DND-41 (cell line): ENCODE measurements at regions not wholly inside any gene's neighbourhood (a gene's known extent, or its start where the extent isn't known, plus 50 kb on each side); places are given as distances from the start of the nearest gene placed in this dataset.

Experiments
- ATAC-seq: fragments of 200-7000 bp; cut with Tn5 transposase; 3 replicates; pipeline ENCODE4 v1.9.1; 2021; ENCODE audit warnings: low read depth; ENCODE audit not compliant: insufficient read depth
- DNase-seq: peaks from one replicate; pipeline ENCODE4 v3.0.0-alpha.2; 2020
- H2AFZ ChIP-seq: 2 replicates; pipeline ENCODE4 v1.6.0; 2012; ENCODE audit warnings: low read depth, low read length
- H3K27ac ChIP-seq: 2 replicates; pipeline ENCODE4 v1.5.1; 2012; ENCODE audit warnings: low read length, inconsistent platforms
- H3K27me3 ChIP-seq: fragments of 200-600 bp; sonication (generic); 2 replicates; pipeline ENCODE4 v1.6.0; 2012; ENCODE audit warnings: low read length, mild to moderate bottlenecking, inconsistent platforms; ENCODE audit not compliant: insufficient read depth, poor library complexity
- H3K36me3 ChIP-seq: 2 replicates; pipeline ENCODE4 v1.5.1; 2012; ENCODE audit warnings: low read length, inconsistent platforms; ENCODE audit not compliant: insufficient read depth
- H3K4me1 ChIP-seq: 2 replicates; pipeline ENCODE4 v1.5.1; 2012; ENCODE audit warnings: mild to moderate bottlenecking, low read length; ENCODE audit not compliant: insufficient read depth
- H3K4me2 ChIP-seq: 2 replicates; pipeline ENCODE4 v1.6.0; 2012; ENCODE audit warnings: mild to moderate bottlenecking, moderate library complexity, low read length, inconsistent platforms; ENCODE audit not compliant: insufficient read depth
- H3K4me3 ChIP-seq, 2 experiments: fragments of 200-600 bp in 1 of 2; shearing (Covaris generic) in 1 of 2; 2 replicates each; pipeline ENCODE4 v1.5.1; 2012 to 2016; ENCODE audit warnings: inconsistent platforms in 2 of 2, low read length in 2 of 2, mild to moderate bottlenecking in 2 of 2, low read depth in 1 of 2, moderate library complexity in 1 of 2
- H3K79me2 ChIP-seq: 2 replicates; pipeline ENCODE4 v1.6.0; 2012; ENCODE audit warnings: low read length, inconsistent platforms; ENCODE audit not compliant: insufficient read depth
- H3K9ac ChIP-seq: 2 replicates; pipeline ENCODE4 v1.6.0; 2012; ENCODE audit warnings: low read depth, mild to moderate bottlenecking, inconsistent platforms, low read length, moderate library complexity
- H3K9me3 ChIP-seq: 2 replicates; pipeline ENCODE4 v1.5.1; 2012; ENCODE audit warnings: low read length, moderate library complexity, mild to moderate bottlenecking, inconsistent platforms; ENCODE audit not compliant: insufficient read depth, severe bottlenecking
- H4K20me1 ChIP-seq: 2 replicates; pipeline ENCODE4 v1.6.0; 2012; ENCODE audit warnings: low read length; ENCODE audit not compliant: insufficient read depth
- EZH2 ChIP-seq: IDR thresholded peaks from 3 replicates; pipeline ENCODE4 v1.6.1; 2012; ENCODE audit warnings: borderline replicate concordance, low read depth, mild to moderate bottlenecking, moderate library complexity, low read length, inconsistent platforms; ENCODE audit not compliant: severe bottlenecking
- TF ChIP-seq, protein P1 (sequence below): IDR thresholded peaks from 2 replicates; pipeline ENCODE4 v1.5.1; 2012; ENCODE audit warnings: borderline replicate concordance, low read length, moderate library complexity, mild to moderate bottlenecking; ENCODE audit not compliant: poor library complexity, severe bottlenecking; ENCODE audit errors: extremely low read depth

- no peak overlapping the region for H3K9ac ChIP-seq
- DNase-seq (no peak), ATAC-seq (no peak)
- no peak overlapping the region for H3K4me3 ChIP-seq
- no peaks in the 10 kb centered on the region for H3K79me2 ChIP-seq
- H2AFZ ChIP-seq, result no peak overlapping the region
- H3K4me2 ChIP-seq, result no peak overlapping the region
- H3K27me3 ChIP-seq, result no peaks in the 10 kb centered on the region
- H4K20me1 ChIP-seq, result no peaks in the 10 kb centered on the region
- no peaks in the 10 kb centered on the region for H3K9me3 ChIP-seq
- H3K4me1 ChIP-seq, result no peaks in the 10 kb centered on the region
- TF ChIP-seq, protein P1, sequence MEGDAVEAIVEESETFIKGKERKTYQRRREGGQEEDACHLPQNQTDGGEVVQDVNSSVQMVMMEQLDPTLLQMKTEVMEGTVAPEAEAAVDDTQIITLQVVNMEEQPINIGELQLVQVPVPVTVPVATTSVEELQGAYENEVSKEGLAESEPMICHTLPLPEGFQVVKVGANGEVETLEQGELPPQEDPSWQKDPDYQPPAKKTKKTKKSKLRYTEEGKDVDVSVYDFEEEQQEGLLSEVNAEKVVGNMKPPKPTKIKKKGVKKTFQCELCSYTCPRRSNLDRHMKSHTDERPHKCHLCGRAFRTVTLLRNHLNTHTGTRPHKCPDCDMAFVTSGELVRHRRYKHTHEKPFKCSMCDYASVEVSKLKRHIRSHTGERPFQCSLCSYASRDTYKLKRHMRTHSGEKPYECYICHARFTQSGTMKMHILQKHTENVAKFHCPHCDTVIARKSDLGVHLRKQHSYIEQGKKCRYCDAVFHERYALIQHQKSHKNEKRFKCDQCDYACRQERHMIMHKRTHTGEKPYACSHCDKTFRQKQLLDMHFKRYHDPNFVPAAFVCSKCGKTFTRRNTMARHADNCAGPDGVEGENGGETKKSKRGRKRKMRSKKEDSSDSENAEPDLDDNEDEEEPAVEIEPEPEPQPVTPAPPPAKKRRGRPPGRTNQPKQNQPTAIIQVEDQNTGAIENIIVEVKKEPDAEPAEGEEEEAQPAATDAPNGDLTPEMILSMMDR, result no peak
- no peak for TF ChIP-seq EZH2
- H3K36me3 ChIP-seq, result no peaks in the 10 kb centered on the region
- H3K27ac ChIP-seq, result no peak overlapping the region
Measured at GRCh38 chr12:93144109-93144508, 215.0 kb upstream of the EEA1 start.

GRCh38 chr12:93145086-93145485 is 216.0 kb upstream of the EEA1 start:
- Histone ChIP-seq H3K36me3 (no peaks in the 10 kb centered on the region), H4K20me1 (no peaks in the 10 kb centered on the region), H3K4me1 (no peaks in the 10 kb centered on the region), H3K79me2 (no peaks in the 10 kb centered on the region), H3K9me3 (no peaks in the 10 kb centered on the region), H3K9ac (no peak overlapping the region), H3K4me2 (no peak overlapping the region), H3K27me3 (no peaks in the 10 kb centered on the region), H2AFZ (no peak overlapping the region), H3K27ac (no peak overlapping the region), H3K4me3 (no peak overlapping the region)
- DNase-seq (no peak), ATAC-seq (no peak)
- no peak for TF ChIP-seq EZH2
- TF ChIP-seq, protein P1, result no peak

- no peaks in the 10 kb centered on the region for H3K36me3 ChIP-seq
- no peak overlapping the region for H3K4me2 ChIP-seq
- no peak overlapping the region for H3K4me3 ChIP-seq
- H3K79me2 ChIP-seq, result no peaks in the 10 kb centered on the region
- H3K9ac ChIP-seq, result no peak overlapping the region
- no peak for ATAC-seq
- TF ChIP-seq EZH2, result no peak
- no peak overlapping the region for H2AFZ ChIP-seq
- DNase-seq, result no peak
- H4K20me1 ChIP-seq, result no peaks in the 10 kb centered on the region
- H3K4me1 ChIP-seq, result no peaks in the 10 kb centered on the region
- H3K27ac ChIP-seq, result no peak overlapping the region
- no peaks in the 10 kb centered on the region for H3K27me3 ChIP-seq
- H3K9me3 ChIP-seq, result no peaks in the 10 kb centered on the region
Measured at GRCh38 chr12:93146263-93146939, 217.3 kb upstream of the EEA1 start.

GRCh38 chr12:93146970-93147369 is 217.9 kb upstream of the EEA1 start:
- DNase-seq (no peak), ATAC-seq (no peak)
- Histone ChIP-seq H3K9ac (no peak overlapping the region), H3K79me2 (no peaks in the 10 kb centered on the region), H4K20me1 (no peaks in the 10 kb centered on the region), H3K36me3 (no peaks in the 10 kb centered on the region), H3K27me3 (no peaks in the 10 kb centered on the region), H3K4me1 (no peaks in the 10 kb centered on the region), H3K27ac (no peak overlapping the region), H3K4me3 (no peak overlapping the region), H2AFZ (no peak overlapping the region), H3K9me3 (no peaks in the 10 kb centered on the region), H3K4me2 (no peak overlapping the region)
- TF ChIP-seq, protein P1, result no peak
- no peak for TF ChIP-seq EZH2
